Loucy (cell line): ENCODE measurements at regions not wholly inside any gene's neighbourhood (a gene's known extent, or its start where the extent isn't known, plus 50 kb on each side); places are given as distances from the start of the nearest gene placed in this dataset.

Source experiments
- H2AFZ ChIP-seq: fragments of 200-600 bp; sonication (generic); 2 replicates; pipeline ENCODE4 v1.6.0; 2016; ENCODE audit warnings: antibody characterized with exemption, mild to moderate bottlenecking, low read length, moderate library complexity
- H3F3A ChIP-seq: fragments of 200-600 bp; 2 replicates; pipeline ENCODE4 v1.6.0; 2016; ENCODE audit warnings: antibody characterized with exemption, low read depth, mild to moderate bottlenecking
- H3K27me3 ChIP-seq: fragments of 200-600 bp; sonication (generic); 2 replicates; pipeline ENCODE4 v1.6.1; 2014; ENCODE audit warnings: low read length, mild to moderate bottlenecking; ENCODE audit not compliant: insufficient read depth, poor library complexity, severe bottlenecking
- H3K36me3 ChIP-seq: fragments of 200-600 bp; sonication (generic); 2 replicates; pipeline ENCODE4 v1.6.1; 2016; ENCODE audit warnings: low read length; ENCODE audit not compliant: insufficient read depth
- H3K4me1 ChIP-seq: fragments of 200-600 bp; sonication (generic); 2 replicates; pipeline ENCODE4 v1.5.1; 2014; ENCODE audit warnings: low read length, mild to moderate bottlenecking; ENCODE audit not compliant: insufficient read depth, poor library complexity, severe bottlenecking
- H3K4me2 ChIP-seq: fragments of 200-600 bp; sonication (generic); 2 replicates; pipeline ENCODE4 v1.6.0; 2014; ENCODE audit warnings: antibody characterized with exemption, low read length, low read depth, mild to moderate bottlenecking; ENCODE audit not compliant: poor library complexity, severe bottlenecking
- H3K4me3 ChIP-seq: fragments of 200-600 bp; sonication (generic); 2 replicates; pipeline ENCODE4 v1.5.1; 2014; ENCODE audit warnings: low read length, mild to moderate bottlenecking, mixed read lengths; ENCODE audit not compliant: poor library complexity, severe bottlenecking
- H3K79me2 ChIP-seq: fragments of 200-600 bp; sonication (generic); 2 replicates; pipeline ENCODE4 v1.6.1; 2014; ENCODE audit warnings: low read length; ENCODE audit not compliant: insufficient read depth
- H3K9ac ChIP-seq: fragments of 200-600 bp; sonication (generic); 2 replicates; pipeline ENCODE4 v1.6.0; 2014; ENCODE audit warnings: mild to moderate bottlenecking, low read depth, low read length, moderate library complexity; ENCODE audit not compliant: poor library complexity, severe bottlenecking
- H3K9me2 ChIP-seq: fragments of 200-600 bp; sonication (generic); replicated peaks from 2 replicates; pipeline ENCODE4 v1.6.1; 2016; ENCODE audit warnings: low read depth, low read length, mixed read lengths
- H3K9me3 ChIP-seq: fragments of 200-600 bp; sonication (generic); 2 replicates; pipeline ENCODE4 v1.6.1; 2014; ENCODE audit warnings: mild to moderate bottlenecking, antibody characterized with exemption, low read length, low read depth; ENCODE audit not compliant: insufficient read depth
- H4K20me1 ChIP-seq: fragments of 200-600 bp; sonication (generic); 2 replicates; pipeline ENCODE4 v1.6.0; 2014; ENCODE audit warnings: antibody characterized with exemption, low read length, mild to moderate bottlenecking; ENCODE audit not compliant: insufficient read depth, poor library complexity, severe bottlenecking
- EZH2phosphoT487 ChIP-seq: fragments of 200-600 bp; IDR thresholded peaks from 2 replicates; pipeline ENCODE4 v1.6.1; 2018; ENCODE audit warnings: antibody characterized with exemption, mild to moderate bottlenecking, moderate library complexity, borderline replicate concordance
- TF ChIP-seq, protein P1 (sequence below): fragments of 200-600 bp; sonication (generic); conservative IDR thresholded peaks from 2 replicates; pipeline ENCODE4 v1.5.1; 2014; ENCODE audit warnings: mild to moderate bottlenecking, antibody characterized with exemption, low read length

- Histone ChIP-seq H3K4me3 (no peak overlapping the region), H3F3A (no peaks in the 10 kb centered on the region), H3K36me3 (no peaks in the 10 kb centered on the region), H3K4me1 (no peaks in the 10 kb centered on the region), H3K9ac (no peak overlapping the region), H2AFZ (no peak overlapping the region), H3K27me3 (no peaks in the 10 kb centered on the region), H3K9me3 (peaks cover 2% of the 10 kb centered on the region; the same call in 1 of the 2 replicates), H3K4me2 (no peak overlapping the region), H4K20me1 (no peaks in the 10 kb centered on the region), H3K79me2 (no peaks in the 10 kb centered on the region), H3K9me2 (no peaks in the 10 kb centered on the region)
- TF ChIP-seq, protein P1, sequence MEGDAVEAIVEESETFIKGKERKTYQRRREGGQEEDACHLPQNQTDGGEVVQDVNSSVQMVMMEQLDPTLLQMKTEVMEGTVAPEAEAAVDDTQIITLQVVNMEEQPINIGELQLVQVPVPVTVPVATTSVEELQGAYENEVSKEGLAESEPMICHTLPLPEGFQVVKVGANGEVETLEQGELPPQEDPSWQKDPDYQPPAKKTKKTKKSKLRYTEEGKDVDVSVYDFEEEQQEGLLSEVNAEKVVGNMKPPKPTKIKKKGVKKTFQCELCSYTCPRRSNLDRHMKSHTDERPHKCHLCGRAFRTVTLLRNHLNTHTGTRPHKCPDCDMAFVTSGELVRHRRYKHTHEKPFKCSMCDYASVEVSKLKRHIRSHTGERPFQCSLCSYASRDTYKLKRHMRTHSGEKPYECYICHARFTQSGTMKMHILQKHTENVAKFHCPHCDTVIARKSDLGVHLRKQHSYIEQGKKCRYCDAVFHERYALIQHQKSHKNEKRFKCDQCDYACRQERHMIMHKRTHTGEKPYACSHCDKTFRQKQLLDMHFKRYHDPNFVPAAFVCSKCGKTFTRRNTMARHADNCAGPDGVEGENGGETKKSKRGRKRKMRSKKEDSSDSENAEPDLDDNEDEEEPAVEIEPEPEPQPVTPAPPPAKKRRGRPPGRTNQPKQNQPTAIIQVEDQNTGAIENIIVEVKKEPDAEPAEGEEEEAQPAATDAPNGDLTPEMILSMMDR, result no peak
- no peak for TF ChIP-seq EZH2phosphoT487
These were observed 258.0 kb upstream of the MYOCD start for GRCh38 chr17:12407495-12408252.

DNA sequence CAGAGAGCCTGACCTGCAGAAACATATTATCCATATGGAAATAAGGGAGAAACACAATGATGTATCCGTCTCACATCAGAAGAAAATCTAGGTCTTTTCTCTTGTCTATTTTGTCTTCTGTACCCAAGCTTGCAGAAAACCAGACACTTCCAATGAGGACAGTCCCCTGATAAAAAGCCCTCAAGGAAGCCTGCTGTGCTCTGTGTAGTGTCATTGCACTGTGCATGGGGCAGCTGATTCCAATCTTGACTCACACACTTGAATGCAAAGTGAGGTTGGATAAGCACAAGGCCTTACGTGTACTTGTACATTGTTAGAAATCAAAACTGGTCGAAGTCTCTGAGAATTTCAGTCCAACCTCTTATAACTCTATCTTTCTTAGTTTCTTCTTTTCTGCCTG, 256.6 kb upstream of the MYOCD start:
- no peak overlapping the region for H3K4me2 ChIP-seq
- no peak overlapping the region for H3K9ac ChIP-seq
- H3F3A ChIP-seq, result no peaks in the 10 kb centered on the region
- H3K9me2 ChIP-seq, result no peaks in the 10 kb centered on the region
- H3K36me3 ChIP-seq, result no peaks in the 10 kb centered on the region
- no peaks in the 10 kb centered on the region for H3K79me2 ChIP-seq
- H4K20me1 ChIP-seq, result no peaks in the 10 kb centered on the region
- no peaks in the 10 kb centered on the region for H3K27me3 ChIP-seq
- TF ChIP-seq EZH2phosphoT487, result no peak
- TF ChIP-seq, protein P1, result no peak
- no peaks in the 10 kb centered on the region for H3K4me1 ChIP-seq
- no peak overlapping the region for H3K4me3 ChIP-seq
- peaks cover 3% of the 10 kb centered on the region; the same call in 1 of the 2 replicates for H3K9me3 ChIP-seq
- H2AFZ ChIP-seq, result no peak overlapping the region

GRCh38 chr17:12410717-12411116, 255.0 kb upstream of the MYOCD start:
- TF ChIP-seq, protein P1, result no peak
- no peak for TF ChIP-seq EZH2phosphoT487
- Histone ChIP-seq H3K9me2 (no peaks in the 10 kb centered on the region), H4K20me1 (no peaks in the 10 kb centered on the region), H3K4me3 (no peak overlapping the region), H3F3A (no peaks in the 10 kb centered on the region), H3K4me1 (no peaks in the 10 kb centered on the region), H3K27me3 (no peaks in the 10 kb centered on the region), H3K9ac (no peak overlapping the region), H2AFZ (no peak overlapping the region), H3K36me3 (no peaks in the 10 kb centered on the region), H3K4me2 (no peak overlapping the region), H3K9me3 (peaks cover 4% of the 10 kb centered on the region; the same call in 1 of the 2 replicates), H3K79me2 (no peaks in the 10 kb centered on the region)
